Heart left ventricle (tissue), 16 donors: ENCODE measurements at regions not wholly inside any gene's neighbourhood (a gene's known extent, or its start where the extent isn't known, plus 50 kb on each side); places are given as distances from the start of the nearest gene placed in this dataset.

ENCODE experiments used
- ATAC-seq, 4 donors: fragments of 200-7000 bp; cut with Tn5 transposase; one replicate each; pipeline ENCODE4 v1.9.1; 2020 to 2022; ENCODE audit warnings: moderate library complexity in 4 of 4, mild to moderate bottlenecking in 3 of 4, moderate number of reproducible peaks in 1 of 4
- DNase-seq, 5 donors: peaks; one replicate each; pipeline ENCODE4 v3.0.0-alpha.2; 2020
- H3K27ac ChIP-seq, 12 donors: fragments of 200-600 bp; sonication (generic) in 4 of 12; one replicate each; pipeline versions ENCODE4 v1.5.0 to v1.8.0; 2016 to 2022; ENCODE audit warnings: mild to moderate bottlenecking in 2 of 12
- H3K27me3 ChIP-seq, 9 donors: fragments of 200-600 bp; sonication (generic) in 2 of 9; one replicate each; pipeline versions ENCODE4 v1.5.1 to v1.8.0; 2016 to 2022; ENCODE audit warnings: mild to moderate bottlenecking in 3 of 9
- H3K36me3 ChIP-seq, 9 donors: fragments of 200-600 bp; sonication (generic) in 2 of 9; one replicate each; pipeline versions ENCODE4 v1.5.0 to v1.8.0; 2018 to 2022; ENCODE audit warnings: mild to moderate bottlenecking in 2 of 9
- H3K4me1 ChIP-seq, 12 donors: fragments of 200-600 bp; sonication (generic) in 4 of 12; one replicate each; pipeline versions ENCODE4 v1.5.0 to v1.8.0; 2016 to 2022; ENCODE audit warnings: mild to moderate bottlenecking in 3 of 12
- H3K4me3 ChIP-seq, 12 donors: fragments of 200-600 bp; sonication (generic) in 4 of 12; one replicate each; pipeline versions ENCODE4 v1.5.0 to v1.8.0; 2017 to 2022; ENCODE audit warnings: mild to moderate bottlenecking in 9 of 12, moderate library complexity in 4 of 12
- H3K9me3 ChIP-seq, 12 donors: fragments of 200-600 bp; sonication (generic) in 4 of 12; one replicate each; pipeline versions ENCODE4 v1.5.0 to v1.8.0; 2016 to 2022; ENCODE audit warnings: mild to moderate bottlenecking in 1 of 12
- POLR2A ChIP-seq, 2 donors: fragments of 450-650 bp; IDR thresholded peaks; one replicate each; pipeline ENCODE4 v1.6.1; 2017; ENCODE audit warnings: antibody characterized with exemption in 2 of 2, mild to moderate bottlenecking in 2 of 2, moderate library complexity in 2 of 2
- WGBS, 4 donors: extraction: QIAGEN DNeasy Blood & Tissue Kit in 2 of 4; methylation state at CpG; one replicate each; pipeline versions ENCODE4 v1.1.5 to v1.1.7; 2013 to 2018; 5-methylcytosine and 5-hydroxymethylcytosine counted together
- intact Hi-C, 10 donors: fragments of 100-400 bp; cut with DNase I; formaldehyde crosslinking; loops; one replicate each; pipeline versions ENCODE4 v1.11.1 to v1.14.2; 2022
- TF ChIP-seq, protein P1 (sequence below), 12 donors: fragments of 200-600 bp; sonication (generic) in 4 of 12; IDR thresholded peaks; one replicate each; pipeline versions ENCODE4 v1.5.0 to v1.8.0; 2018 to 2022; ENCODE audit warnings: antibody characterized with exemption in 12 of 12, mild to moderate bottlenecking in 5 of 12
- donor health status: ischemic (EF 13 %, LVEDD 7.1; RV severe dilation, severe dysfunction).
- donor health status: healthy with polysubstance abuse.
- donor health status: DM: no; HTN: yes; CAD: no.
- donor health status: DM: no; HTN: no; CAD: no.
- donor health status: ischemic (EF 25% LVEDD 6.9; RV normal size, moderate dysfunction).
- donor health status: ischemic (EF 25% LVEDD 5.7; RV mildly dilated, moderate dysfunction).
- donor health status: healthy.
- donor health status: DM: yes; HTN: yes; CAD: no.
- donor health status: ischemic (EF 35%, LVEDD 5.7; RV mildly dilated, moderate dysfunction).
- donor health status: nonischemic (EF 11% LVEDD 7.7; RV severe dilation, severe dysfunction).
- donor health status: DM: yes; HTN: yes; CAD: no.
- donor health status: PGD.
- donor health status: ischemic (EF 29% LVEDD 5.4; RV normal size, mild dysfunction).
- donor health status: nonischemic (EF 23%, LVEDD 6.1; RV moderate dilation, normal function).

DNA sequence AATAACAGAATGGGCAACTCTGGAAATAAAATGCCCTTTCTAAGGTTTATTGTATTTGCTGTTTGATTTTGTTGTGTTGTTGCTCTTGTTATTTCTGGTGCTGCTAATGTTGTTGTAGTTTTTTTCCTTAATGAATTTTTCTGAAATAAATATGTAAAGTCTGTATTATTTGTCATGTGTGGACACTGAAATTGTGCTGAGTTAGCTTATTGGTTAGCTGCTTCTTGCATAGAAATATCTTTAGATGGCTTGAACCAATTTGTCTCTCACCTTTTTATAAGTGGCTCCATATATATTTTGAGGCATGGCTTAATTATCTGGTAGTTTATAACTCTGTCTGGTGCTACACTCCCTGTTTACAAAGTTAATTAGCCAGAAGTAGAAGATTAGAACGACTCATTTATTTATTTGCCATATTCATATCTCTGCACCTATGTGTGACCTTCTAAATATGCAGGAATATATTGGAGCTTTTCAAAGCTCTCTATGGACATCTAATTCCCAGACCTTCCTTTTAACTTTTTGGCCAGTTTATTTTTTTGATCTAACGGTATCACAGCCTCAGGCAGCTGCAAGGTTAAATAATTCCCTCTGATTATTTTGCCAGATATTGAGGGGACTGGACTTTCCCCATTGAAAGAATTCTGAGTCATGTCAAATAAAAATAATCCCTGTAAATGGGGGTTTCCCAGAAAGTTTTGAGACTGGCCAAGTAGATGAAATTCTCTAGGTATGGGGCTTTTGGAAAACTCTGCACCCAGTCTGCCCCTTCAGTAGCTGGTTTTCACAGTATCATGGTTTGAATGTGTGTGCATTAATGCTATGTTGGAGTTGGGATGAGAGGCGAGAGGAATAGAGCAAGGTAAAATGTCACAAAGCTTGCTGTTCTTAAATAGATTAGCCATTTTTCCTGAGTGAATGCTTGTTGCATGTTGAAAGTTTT, 1331.7 kb upstream of the MIR17HG start:
- Histone ChIP-seq H3K27ac (no peak overlapping the region), H3K4me3 (no peak overlapping the region), H3K9me3 (peaks cover 0 to 17% (median 3%) of the 10 kb centered on the region in 12 donors), H3K36me3 (no peaks in the 10 kb centered on the region), H3K4me1 (no peaks in the 10 kb centered on the region), H3K27me3 (no peaks in the 10 kb centered on the region)
- no peak for TF ChIP-seq POLR2A (IDR thresholded peaks at IDR 0.05)
- TF ChIP-seq, protein P1, sequence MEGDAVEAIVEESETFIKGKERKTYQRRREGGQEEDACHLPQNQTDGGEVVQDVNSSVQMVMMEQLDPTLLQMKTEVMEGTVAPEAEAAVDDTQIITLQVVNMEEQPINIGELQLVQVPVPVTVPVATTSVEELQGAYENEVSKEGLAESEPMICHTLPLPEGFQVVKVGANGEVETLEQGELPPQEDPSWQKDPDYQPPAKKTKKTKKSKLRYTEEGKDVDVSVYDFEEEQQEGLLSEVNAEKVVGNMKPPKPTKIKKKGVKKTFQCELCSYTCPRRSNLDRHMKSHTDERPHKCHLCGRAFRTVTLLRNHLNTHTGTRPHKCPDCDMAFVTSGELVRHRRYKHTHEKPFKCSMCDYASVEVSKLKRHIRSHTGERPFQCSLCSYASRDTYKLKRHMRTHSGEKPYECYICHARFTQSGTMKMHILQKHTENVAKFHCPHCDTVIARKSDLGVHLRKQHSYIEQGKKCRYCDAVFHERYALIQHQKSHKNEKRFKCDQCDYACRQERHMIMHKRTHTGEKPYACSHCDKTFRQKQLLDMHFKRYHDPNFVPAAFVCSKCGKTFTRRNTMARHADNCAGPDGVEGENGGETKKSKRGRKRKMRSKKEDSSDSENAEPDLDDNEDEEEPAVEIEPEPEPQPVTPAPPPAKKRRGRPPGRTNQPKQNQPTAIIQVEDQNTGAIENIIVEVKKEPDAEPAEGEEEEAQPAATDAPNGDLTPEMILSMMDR (IDR thresholded peaks at IDR 0.05), result no peak
- intact Hi-C loops, result no loop called here
- no peak for DNase-seq
- 52 to 77% (median 59%) methylated on average over 3 of the region's 3 CpGs for WGBS, 4 donors
- ATAC-seq, result no peak

DNA sequence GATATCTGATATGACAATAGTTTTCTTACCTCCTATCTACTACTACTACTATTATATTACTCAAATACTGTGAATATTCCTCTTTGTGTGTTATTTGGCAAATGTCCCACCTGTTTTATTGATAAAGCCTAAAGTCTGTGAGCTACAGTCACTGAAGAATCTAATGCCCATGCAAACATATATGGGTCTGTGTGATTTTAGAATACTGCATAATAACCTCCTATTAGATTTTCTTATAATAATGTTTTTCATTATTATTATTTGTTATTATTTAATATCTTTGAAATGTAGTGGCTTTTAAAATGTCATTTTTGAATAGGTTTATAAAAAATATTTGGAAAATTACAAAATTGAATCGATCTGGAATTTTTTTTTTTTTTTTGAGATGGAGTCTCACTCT, 1330.8 kb upstream of the MIR17HG start:
- Histone ChIP-seq H3K36me3 (no peaks in the 10 kb centered on the region), H3K27me3 (no peaks in the 10 kb centered on the region), H3K9me3 (peaks cover 0 to 17% (median 3%) of the 10 kb centered on the region in 12 donors), H3K4me3 (no peak overlapping the region), H3K27ac (no peak overlapping the region), H3K4me1 (no peaks in the 10 kb centered on the region)
- 81 to 88% (median 85%) methylated on average over 1 of the region's 1 CpG for WGBS, 4 donors
- TF ChIP-seq, protein P1 (IDR thresholded peaks at IDR 0.05), result no peak
- TF ChIP-seq POLR2A (IDR thresholded peaks at IDR 0.05), result no peak
- ATAC-seq (no peak), DNase-seq (no peak)
- intact Hi-C loops, result no loop called here

DNA sequence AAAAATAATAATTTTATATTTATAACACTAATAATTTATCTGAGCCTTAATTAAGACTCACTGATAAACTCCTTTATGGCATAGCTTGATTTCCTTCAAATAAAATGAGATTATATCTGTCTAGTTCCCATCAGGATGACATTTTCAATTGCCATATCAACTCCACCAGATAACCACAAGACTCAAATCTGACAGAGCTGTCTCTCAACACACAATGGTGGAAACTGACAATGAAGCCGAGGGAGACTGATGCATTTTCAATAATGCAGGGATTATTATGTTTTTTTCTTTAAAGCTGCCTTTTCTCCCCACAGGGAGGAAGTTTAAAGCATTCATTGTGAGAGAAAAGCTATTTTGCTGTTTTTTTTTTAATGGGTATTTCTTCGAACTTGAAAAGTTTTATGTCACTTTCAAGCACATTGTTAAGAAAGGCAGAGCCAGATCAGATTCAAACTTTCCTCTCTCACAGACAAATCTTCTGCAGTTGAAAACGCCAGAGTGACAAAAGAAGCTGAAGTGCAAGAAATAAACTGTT, 1326.9 kb upstream of the MIR17HG start:
- ATAC-seq, result no peak
- DNase-seq, result no peak
- Histone ChIP-seq H3K4me3 (no peak overlapping the region), H3K9me3 (peaks cover 0 to 6% (median 0%) of the 10 kb centered on the region in 12 donors), H3K27me3 (no peaks in the 10 kb centered on the region), H3K27ac (no peak overlapping the region), H3K36me3 (no peaks in the 10 kb centered on the region), H3K4me1 (no peaks in the 10 kb centered on the region)
- intact Hi-C loops, result no loop called here
- 48 to 55% (median 51%) methylated on average over 3 of the region's 3 CpGs for WGBS, 4 donors
- TF ChIP-seq POLR2A (IDR thresholded peaks at IDR 0.05), result no peak
- TF ChIP-seq, protein P1 (IDR thresholded peaks at IDR 0.05), result no peak

DNA sequence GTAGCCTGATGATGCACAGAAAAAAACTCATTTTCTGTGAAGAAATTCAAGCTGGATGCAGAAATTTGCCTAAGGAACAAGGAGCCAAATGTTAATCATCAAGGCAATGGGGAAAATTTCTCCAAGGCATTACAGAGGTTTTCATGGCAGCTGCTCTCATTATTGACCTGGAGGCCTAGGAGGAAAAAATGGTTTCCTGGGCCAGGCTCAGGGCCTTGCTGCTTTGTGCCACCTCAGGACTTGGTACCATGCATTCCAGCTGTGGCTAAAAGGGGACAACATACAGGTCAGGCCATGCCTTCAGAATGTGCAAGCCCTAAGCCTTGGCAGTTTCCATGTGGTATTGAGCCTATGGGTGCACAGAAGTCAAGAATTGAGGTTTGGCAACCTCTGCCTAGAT, 1320.1 kb upstream of the MIR17HG start:
- Histone ChIP-seq H3K27me3 (no peaks in the 10 kb centered on the region), H3K4me1 (no peaks in the 10 kb centered on the region), H3K9me3 (peaks cover 0 to 35% (median 0%) of the 10 kb centered on the region in 12 donors), H3K4me3 (no peak overlapping the region), H3K36me3 (no peaks in the 10 kb centered on the region), H3K27ac (no peak overlapping the region)
- intact Hi-C loops, result no loop called here
- DNase-seq, result no peak
- no peak for TF ChIP-seq POLR2A (IDR thresholded peaks at IDR 0.05)
- TF ChIP-seq, protein P1 (IDR thresholded peaks at IDR 0.05), result no peak
- ATAC-seq, result no peak
